B cell (primary cell): ENCODE measurements at regions not wholly inside any gene's neighbourhood (a gene's known extent, or its start where the extent isn't known, plus 50 kb on each side); places are given as distances from the start of the nearest gene placed in this dataset.

Experiments used
- ATAC-seq: fragments of 200-7000 bp; cut with Tn5 transposase; one replicate; pipeline ENCODE4 v1.10.0; 2021; ENCODE audit warnings: low read depth, mild to moderate bottlenecking, moderate number of reproducible peaks, moderate library complexity
- CTCF ChIA-PET: fragments of 350-600 bp; sonication (Branson Sonifier 250); formaldehyde crosslinking; loops from one replicate; lab custom pipeline; 2021; ENCODE audit warnings: antibody characterized with exemption, inconsistent platforms; lab: Charles Lee
- POLR2A ChIA-PET: fragments of 350-600 bp; sonication (Branson Sonifier 250); formaldehyde crosslinking; loops from one replicate; lab custom pipeline; 2021; ENCODE audit warnings: antibody characterized with exemption; lab: Charles Lee
- DNase-seq: peaks from one replicate; pipeline ENCODE4 v3.0.0; 2013
- H2AFZ ChIP-seq: 2 replicates; pipeline ENCODE4 v1.6.1; 2012; ENCODE audit warnings: mild to moderate bottlenecking, low read depth, low read length; ENCODE audit not compliant: insufficient read depth, poor library complexity, severe bottlenecking
- H3K27ac ChIP-seq, 2 donors: 1 replicate in 1 of 2; 2 replicates in 1 of 2; pipeline ENCODE4 v1.5.1; 2012 to 2013; ENCODE audit warnings: low read length in 2 of 2, mild to moderate bottlenecking in 2 of 2, moderate library complexity in 1 of 2
- H3K27me3 ChIP-seq, 4 experiments: fragments of 200-600 bp in 1 of 4; sonication (generic) in 1 of 4; replicated peaks in 1 of 4; 1 replicate in 2 of 4; 2 replicates in 2 of 4; pipeline versions ENCODE4 v1.6.1 to v1.7.0; 2013 to 2016; ENCODE audit warnings: low read length in 3 of 4, mild to moderate bottlenecking in 2 of 4, mixed read lengths in 1 of 4, moderate library complexity in 1 of 4; ENCODE audit not compliant: insufficient read depth in 4 of 4, control insufficient read depth in 3 of 4; ENCODE audit errors: control extremely low read depth in 1 of 4
- H3K36me3 ChIP-seq, 2 experiments: replicated peaks in 1 of 2; 1 replicate in 1 of 2; 2 replicates in 1 of 2; pipeline versions ENCODE4 v1.6.1 to v1.7.1; 2013; ENCODE audit warnings: low read length in 1 of 2; ENCODE audit not compliant: insufficient read depth in 2 of 2, control insufficient read depth in 1 of 2; ENCODE audit errors: control extremely low read depth in 1 of 2, extremely low read depth in 1 of 2
- H3K4me1 ChIP-seq, 2 donors: fragments of 200-600 bp in 1 of 2; sonication (generic) in 1 of 2; 1 replicate in 1 of 2; 2 replicates in 1 of 2; pipeline versions ENCODE4 v1.5.1 to v1.6.1; 2013 to 2017; ENCODE audit warnings: low read length in 2 of 2; ENCODE audit not compliant: control insufficient read depth in 2 of 2, insufficient read depth in 2 of 2
- H3K4me2 ChIP-seq: replicated peaks from 2 replicates; pipeline ENCODE3; 2012; ENCODE audit warnings: mild to moderate bottlenecking, low read depth, low read length; ENCODE audit not compliant: poor library complexity, severe bottlenecking
- H3K4me3 ChIP-seq, 5 experiments: fragments of 200-600 bp in 1 of 5; sonication (generic) in 1 of 5; 1 replicate in 3 of 5; 2 replicates in 2 of 5; pipeline versions ENCODE4 v1.5.1 to v1.7.0; 2011 to 2016; ENCODE audit warnings: low read length in 4 of 5, mild to moderate bottlenecking in 4 of 5, low read depth in 2 of 5, control low read depth in 1 of 5, moderate library complexity in 1 of 5; ENCODE audit not compliant: insufficient read depth in 1 of 5; ENCODE audit errors: control extremely low read depth in 1 of 5, extremely low read depth in 1 of 5
- H3K79me2 ChIP-seq: fragments of 200-600 bp; sonication (generic); one replicate; pipeline ENCODE4 v1.6.0; 2016; ENCODE audit warnings: low read length; ENCODE audit not compliant: control insufficient read depth, insufficient read depth
- H3K9ac ChIP-seq: fragments of 200-600 bp; sonication (generic); 2 replicates; pipeline ENCODE4 v1.6.1; 2017; ENCODE audit warnings: mild to moderate bottlenecking, low read length, moderate library complexity
- H3K9me3 ChIP-seq, 3 donors: one replicate each; pipeline versions ENCODE4 v1.6.1 to v1.7.1; 2013; ENCODE audit warnings: low read length in 2 of 3; ENCODE audit not compliant: control insufficient read depth in 2 of 3, insufficient read depth in 1 of 3; ENCODE audit errors: control extremely low read depth in 1 of 3
- H4K20me1 ChIP-seq: 2 replicates; pipeline ENCODE4 v1.6.0; 2012; ENCODE audit warnings: mild to moderate bottlenecking, low read length; ENCODE audit not compliant: insufficient read depth, control insufficient read depth, poor library complexity, severe bottlenecking
- H3K27ac Mint-ChIP-seq: one replicate; pipeline ENCODE4 v1.8.0; 2021; ENCODE audit warnings: mixed read lengths
- H3K27me3 Mint-ChIP-seq: one replicate; pipeline ENCODE4 v1.8.0; 2021; ENCODE audit warnings: mixed read lengths
- H3K4me1 Mint-ChIP-seq: one replicate; pipeline ENCODE4 v1.8.0; 2021; ENCODE audit warnings: mixed read lengths
- H3K4me3 Mint-ChIP-seq: one replicate; pipeline ENCODE4 v1.8.0; 2021; ENCODE audit warnings: mixed read lengths
- H3K9me3 Mint-ChIP-seq: one replicate; pipeline ENCODE4 v1.8.0; 2022; ENCODE audit warnings: mixed read lengths; ENCODE audit not compliant: insufficient read depth
- EZH2 ChIP-seq: IDR thresholded peaks from 2 replicates; pipeline ENCODE4 v1.6.1; 2012; ENCODE audit warnings: borderline replicate concordance, low read depth, mild to moderate bottlenecking, moderate library complexity, low read length; ENCODE audit not compliant: insufficient read depth, poor library complexity, severe bottlenecking
- WGBS: methylation state at CpG from one replicate; pipeline ENCODE4 v1.1.5; 2013; ENCODE audit warnings: missing lambda C conversion rate; ENCODE audit not compliant: insufficient coverage; 5-methylcytosine and 5-hydroxymethylcytosine counted together
- intact Hi-C: fragments of 100-400 bp; cut with micrococcal nuclease; formaldehyde crosslinking; loops from one replicate; pipeline ENCODE4 v1.10.0; 2022
- TF ChIP-seq, protein P1 (sequence below): fragments of 200-600 bp; IDR thresholded peaks from one replicate; pipeline ENCODE4 v1.8.0; 2022; ENCODE audit warnings: antibody characterized with exemption, mild to moderate bottlenecking

DNA sequence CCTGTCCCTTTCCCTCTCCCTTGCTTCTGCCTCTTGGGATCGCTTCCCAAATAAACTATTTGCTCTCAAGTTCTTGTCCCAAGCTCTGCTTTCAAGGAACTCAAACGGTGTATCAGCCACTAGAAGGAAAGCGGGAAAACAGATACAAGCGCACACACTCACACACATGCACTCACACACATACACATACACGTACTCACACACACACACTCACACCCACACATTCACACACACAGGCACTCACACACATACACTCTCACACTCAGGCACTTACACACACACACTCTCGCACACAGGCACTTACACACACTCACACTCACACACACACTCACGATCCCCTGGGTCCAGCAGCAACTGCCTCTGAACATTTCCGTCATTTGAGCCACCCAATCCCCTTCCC, 121.9 kb downstream of the RAB11FIP2 start:
- H3K27ac Mint-ChIP-seq: no peak overlapping the region
- intact Hi-C loops: no loop called here
- Histone ChIP-seq H3K9ac (no peak overlapping the region), H3K9me3 (no peaks in the 10 kb centered on the region), H3K4me2 (no peak overlapping the region), H3K79me2 (no peaks in the 10 kb centered on the region), H3K4me3 (no peak overlapping the region), H3K4me1 (no peaks in the 10 kb centered on the region), H3K27ac (no peak overlapping the region), H2AFZ (no peak overlapping the region), H3K36me3 (no peaks in the 10 kb centered on the region), H4K20me1 (no peaks in the 10 kb centered on the region), H3K27me3 (peaks cover 0 to 2% (median under 1%) of the 10 kb centered on the region in 4 experiments)
- ChIA-PET POLR2A (no interaction called here), CTCF (no interaction called here)
- ATAC-seq (no peak), DNase-seq (no peak)
- H3K27me3 Mint-ChIP-seq: no peaks in the 10 kb centered on the region
- no peaks in the 10 kb centered on the region for H3K4me1 Mint-ChIP-seq
- 91% methylated on average over 8 of the region's 8 CpGs for WGBS
- no peak for TF ChIP-seq EZH2
- TF ChIP-seq, protein P1, sequence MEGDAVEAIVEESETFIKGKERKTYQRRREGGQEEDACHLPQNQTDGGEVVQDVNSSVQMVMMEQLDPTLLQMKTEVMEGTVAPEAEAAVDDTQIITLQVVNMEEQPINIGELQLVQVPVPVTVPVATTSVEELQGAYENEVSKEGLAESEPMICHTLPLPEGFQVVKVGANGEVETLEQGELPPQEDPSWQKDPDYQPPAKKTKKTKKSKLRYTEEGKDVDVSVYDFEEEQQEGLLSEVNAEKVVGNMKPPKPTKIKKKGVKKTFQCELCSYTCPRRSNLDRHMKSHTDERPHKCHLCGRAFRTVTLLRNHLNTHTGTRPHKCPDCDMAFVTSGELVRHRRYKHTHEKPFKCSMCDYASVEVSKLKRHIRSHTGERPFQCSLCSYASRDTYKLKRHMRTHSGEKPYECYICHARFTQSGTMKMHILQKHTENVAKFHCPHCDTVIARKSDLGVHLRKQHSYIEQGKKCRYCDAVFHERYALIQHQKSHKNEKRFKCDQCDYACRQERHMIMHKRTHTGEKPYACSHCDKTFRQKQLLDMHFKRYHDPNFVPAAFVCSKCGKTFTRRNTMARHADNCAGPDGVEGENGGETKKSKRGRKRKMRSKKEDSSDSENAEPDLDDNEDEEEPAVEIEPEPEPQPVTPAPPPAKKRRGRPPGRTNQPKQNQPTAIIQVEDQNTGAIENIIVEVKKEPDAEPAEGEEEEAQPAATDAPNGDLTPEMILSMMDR: no peak
- H3K9me3 Mint-ChIP-seq: no peaks in the 10 kb centered on the region
- H3K4me3 Mint-ChIP-seq: no peak overlapping the region

DNA sequence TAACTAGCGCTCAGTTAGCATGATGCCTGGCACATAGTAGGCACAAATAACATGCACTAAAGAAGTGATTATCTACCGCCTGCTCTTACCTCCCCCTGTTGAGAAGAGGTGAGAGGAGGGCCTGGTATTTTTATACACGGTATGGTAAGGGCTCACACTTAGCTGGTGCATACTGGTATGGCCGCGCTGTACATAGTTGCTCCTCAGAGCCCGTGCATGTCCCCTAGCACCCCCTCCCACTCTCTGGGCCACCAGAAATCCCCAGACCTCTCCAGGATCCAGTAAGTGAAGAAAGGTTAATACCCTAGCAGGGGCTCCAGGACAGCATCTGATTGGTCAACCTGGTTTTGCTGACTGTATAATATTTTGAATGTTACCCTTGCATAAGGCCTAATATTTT, 121.4 kb downstream of the RAB11FIP2 start:
- ATAC-seq (no peak), DNase-seq (no peak)
- H3K9me3 ChIP-seq: no peaks in the 10 kb centered on the region
- H4K20me1 ChIP-seq: no peaks in the 10 kb centered on the region
- Mint-ChIP-seq H3K27me3 (no peaks in the 10 kb centered on the region), H3K4me3 (no peak overlapping the region), H3K9me3 (no peaks in the 10 kb centered on the region), H3K27ac (no peak overlapping the region), H3K4me1 (no peaks in the 10 kb centered on the region)
- H3K79me2 ChIP-seq: no peaks in the 10 kb centered on the region
- no peaks in the 10 kb centered on the region for H3K4me1 ChIP-seq
- no peak for TF ChIP-seq EZH2
- TF ChIP-seq, protein P1: no peak
- POLR2A ChIA-PET: no interaction called here
- H3K27ac ChIP-seq: no peak overlapping the region
- no peak overlapping the region for H3K4me3 ChIP-seq
- no peak overlapping the region for H2AFZ ChIP-seq
- WGBS: 100% methylated on average over 1 of the region's 6 CpGs
- peaks cover 0 to 2% (median under 1%) of the 10 kb centered on the region in 4 experiments for H3K27me3 ChIP-seq
- CTCF ChIA-PET: no interaction called here
- intact Hi-C loops: no loop called here
- no peak overlapping the region for H3K4me2 ChIP-seq
- H3K9ac ChIP-seq: no peak overlapping the region
- no peaks in the 10 kb centered on the region for H3K36me3 ChIP-seq
